Non-pigmented ciliary epithelial cell (primary cell): ENCODE measurements at regions not wholly inside any gene's neighbourhood (a gene's known extent, or its start where the extent isn't known, plus 50 kb on each side); places are given as distances from the start of the nearest gene placed in this dataset.

Experiments
- DNase-seq: peaks from one replicate; pipeline ENCODE4 v3.0.0-alpha.2; 2010; ENCODE audit warnings: low read depth

GRCh38 chr20:52637201-52637600 is 335.0 kb upstream of the TSHZ2 start:
- DNase-seq = no peak

DNA sequence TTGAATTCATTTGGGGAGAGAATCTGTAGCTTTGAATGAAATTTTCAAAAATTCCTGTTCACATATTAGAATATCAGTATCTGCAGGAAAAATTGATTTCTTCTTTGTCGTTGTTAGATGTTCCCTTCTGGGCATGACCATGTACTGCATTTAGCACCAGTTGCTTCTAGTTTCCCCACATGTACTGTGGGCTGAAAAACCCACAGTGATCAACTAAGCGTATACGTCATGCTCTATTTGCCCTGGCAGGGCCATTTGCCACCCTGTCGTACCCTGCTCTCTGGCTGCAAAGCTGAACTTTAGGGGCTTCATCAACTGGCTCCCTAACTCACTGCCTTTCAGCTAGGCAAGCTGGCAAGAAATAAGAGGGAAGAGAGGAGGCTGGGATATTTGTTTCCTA is 340.7 kb upstream of the TSHZ2 start:
- no peak for DNase-seq

DNA sequence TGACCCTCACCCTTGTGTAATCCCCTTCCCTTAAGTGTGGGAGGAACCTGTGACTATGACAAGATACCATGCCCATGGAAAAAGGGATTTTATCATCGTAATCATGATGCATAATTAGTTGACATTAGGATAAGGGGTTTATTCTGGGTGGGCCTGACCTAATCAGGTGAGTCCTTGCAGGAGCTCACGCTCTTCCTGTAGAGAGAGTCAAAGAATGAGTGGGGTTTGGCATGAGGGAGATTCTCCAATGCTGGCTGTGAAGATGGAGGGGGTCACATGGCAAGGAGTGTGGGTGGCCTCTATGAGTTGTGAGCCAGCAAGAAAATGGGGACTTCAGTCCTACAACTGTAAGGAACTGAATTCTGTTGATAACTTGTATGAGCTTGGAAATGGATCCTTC is 342.0 kb upstream of the TSHZ2 start:
- DNase-seq = no peak

DNA sequence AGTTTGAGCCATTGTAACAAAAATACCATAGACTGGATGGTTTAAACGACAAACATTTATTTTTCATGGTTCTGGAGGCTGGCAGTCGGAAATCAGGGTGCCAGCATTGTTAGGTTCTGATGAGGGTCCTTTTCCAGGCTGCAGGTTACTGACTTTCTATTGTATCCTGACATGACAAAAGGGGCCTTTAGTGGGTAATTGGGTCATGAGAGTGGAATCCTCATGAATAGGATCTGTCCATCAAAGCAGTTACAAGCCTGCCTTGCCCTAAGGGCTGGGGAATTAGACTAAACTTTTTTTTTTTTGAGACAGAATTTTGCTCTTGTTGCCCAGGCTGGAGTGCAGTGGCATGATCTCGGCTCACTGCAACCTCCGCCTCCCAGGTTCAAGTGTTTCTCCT is 347.9 kb upstream of the TSHZ2 start:
- DNase-seq = no peak

- no peak for DNase-seq
Observed at GRCh38 chr20:52622081-52622480, 350.1 kb upstream of the TSHZ2 start.

DNA sequence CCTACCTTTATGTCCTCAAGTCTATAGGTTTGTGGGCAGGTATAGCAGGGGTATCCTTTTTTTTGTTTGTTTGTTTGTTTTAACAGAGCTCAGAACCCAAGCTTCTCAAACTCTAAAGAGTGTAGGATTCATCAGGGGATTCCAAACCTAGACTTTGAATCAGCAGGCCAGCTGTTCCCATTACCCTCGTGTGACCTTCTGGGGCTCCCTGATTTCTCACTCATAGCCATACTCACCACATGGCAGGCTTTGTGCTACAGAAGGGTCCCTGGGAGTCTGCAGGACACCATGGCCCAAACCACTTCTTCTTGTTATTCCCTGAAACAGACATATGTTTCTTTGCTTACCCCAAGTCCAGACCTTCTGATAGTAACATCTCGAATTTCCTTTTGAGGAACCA is 350.8 kb upstream of the TSHZ2 start:
- DNase-seq = no peak

- no peak for DNase-seq
Observed at GRCh38 chr20:52619671-52620070, 352.5 kb upstream of the TSHZ2 start.

- no peak for DNase-seq
Observed at GRCh38 chr20:52619101-52619500, 353.1 kb upstream of the TSHZ2 start.

- no peak for DNase-seq
Observed at GRCh38 chr20:52616629-52617028, 355.5 kb upstream of the TSHZ2 start.

- DNase-seq = no peak
Observed at GRCh38 chr20:52614051-52614863, 357.9 kb upstream of the TSHZ2 start.

- DNase-seq = no peak
Observed at GRCh38 chr20:52612046-52612632, 360.0 kb upstream of the TSHZ2 start.

DNA sequence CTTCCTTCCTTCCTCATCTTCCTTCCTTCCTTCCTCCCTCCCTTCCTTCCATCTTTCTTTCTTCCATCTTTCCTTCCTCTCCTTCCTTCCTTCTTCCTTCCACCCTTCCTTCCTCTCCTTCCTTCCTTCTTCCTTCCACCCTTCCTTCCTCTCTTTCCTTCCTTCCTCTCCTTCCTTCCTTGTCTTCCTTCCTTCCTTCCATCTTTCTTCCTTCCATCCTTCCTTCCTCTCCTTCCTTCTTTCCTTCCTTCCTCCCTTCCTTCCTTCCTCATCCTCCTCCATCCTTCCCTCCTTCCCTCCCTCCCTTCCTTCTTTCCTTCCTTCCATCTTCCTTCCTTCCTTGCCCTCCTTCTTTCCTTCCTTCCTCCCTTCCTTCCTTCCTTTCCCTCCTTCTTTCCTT is 361.4 kb upstream of the TSHZ2 start:
- DNase-seq = no peak

- DNase-seq = no peak
Observed at GRCh38 chr20:52601295-52601971, 370.7 kb upstream of the TSHZ2 start.

DNA sequence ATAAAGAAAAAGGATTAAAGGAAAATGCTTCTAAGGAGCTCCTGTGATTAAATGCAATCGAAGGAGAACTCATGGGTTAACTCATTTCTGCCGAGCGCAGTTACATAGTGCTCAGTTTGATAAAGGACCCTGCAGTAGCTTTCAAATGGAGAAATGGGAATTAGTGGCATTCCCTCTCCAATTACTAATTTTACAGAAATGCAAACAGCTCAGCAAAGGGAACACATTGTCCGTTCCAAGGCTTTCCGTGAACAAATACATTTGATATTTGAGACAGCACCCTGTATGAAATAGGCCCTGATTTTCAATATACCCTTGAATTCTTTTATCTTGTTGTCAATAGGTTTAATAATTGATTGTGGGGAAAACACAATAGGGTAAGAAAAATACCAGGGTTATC is 375.9 kb upstream of the TSHZ2 start:
- no peak for DNase-seq

DNA sequence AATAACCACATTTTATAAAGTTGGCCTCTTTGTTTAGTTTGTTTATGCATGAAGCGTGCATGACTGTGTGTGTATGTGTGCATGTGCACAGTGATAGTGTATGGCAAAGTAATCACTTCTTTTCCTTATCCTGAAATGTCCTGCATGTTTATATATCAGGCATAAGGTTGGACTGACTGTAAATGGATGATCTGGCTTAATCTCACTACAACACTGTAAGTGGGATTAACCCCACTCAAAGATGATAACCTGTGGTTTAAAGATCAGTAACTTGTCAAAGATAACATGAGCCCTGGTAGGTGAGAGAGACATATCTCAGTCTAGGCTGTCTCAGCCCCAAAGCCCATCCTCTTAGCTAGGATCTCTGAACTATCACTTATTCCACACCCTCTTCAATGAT is 376.6 kb upstream of the TSHZ2 start:
- no peak for DNase-seq

GRCh38 chr20:52593654-52594053 is 378.5 kb upstream of the TSHZ2 start:
- DNase-seq = no peak

- no peak for DNase-seq
Observed at GRCh38 chr20:52592567-52592966, 379.6 kb upstream of the TSHZ2 start.

GRCh38 chr20:52590100-52590499 is 382.1 kb upstream of the TSHZ2 start:
- no peak for DNase-seq

DNA sequence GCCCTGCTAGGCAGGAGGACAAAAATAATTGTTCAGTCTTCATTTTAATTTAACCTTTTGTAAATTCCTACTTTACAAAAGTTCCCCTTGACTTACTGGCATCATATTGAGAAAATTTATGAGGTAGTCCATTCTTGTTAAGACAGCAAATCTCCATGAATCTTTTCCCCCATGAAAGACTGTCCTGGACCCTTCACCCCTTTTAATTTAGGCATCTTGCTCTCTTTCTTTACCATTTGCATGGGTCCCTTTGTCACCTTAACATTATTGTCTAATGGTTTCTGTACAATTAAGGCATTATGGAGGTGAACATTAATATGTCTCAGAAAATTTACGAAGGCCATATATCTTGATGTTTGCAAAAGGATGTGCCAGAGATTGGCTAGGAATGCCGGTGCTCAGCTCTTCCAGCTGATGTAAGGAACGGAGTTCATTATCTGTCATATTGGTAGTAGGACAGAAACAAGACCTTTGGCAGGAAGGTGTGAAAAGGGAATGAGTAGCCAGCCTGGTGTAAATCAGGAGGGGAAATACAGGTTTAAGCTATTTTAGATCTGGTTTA is 382.8 kb upstream of the TSHZ2 start:
- DNase-seq = no peak

DNA sequence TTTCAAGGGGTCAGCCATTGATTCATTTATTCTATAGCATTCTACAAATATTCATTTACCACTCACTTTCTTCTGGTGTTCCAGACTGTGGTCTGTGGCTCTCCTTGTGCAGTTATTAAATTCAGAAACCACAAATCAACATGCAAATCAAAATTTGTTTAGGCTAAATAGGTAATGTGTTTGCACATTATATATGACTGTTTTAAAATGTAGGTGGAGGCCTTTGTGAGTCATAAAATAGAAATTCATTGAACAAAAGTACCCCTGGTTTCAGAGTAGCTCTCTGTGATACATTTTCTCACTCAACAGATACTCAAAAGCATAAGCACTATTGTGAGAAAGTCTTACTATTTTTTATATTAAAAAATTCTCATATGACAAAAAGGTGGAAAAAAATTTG is 385.5 kb upstream of the TSHZ2 start:
- DNase-seq = no peak

GRCh38 chr20:52585333-52585732 is 386.8 kb upstream of the TSHZ2 start:
- DNase-seq = no peak

DNA sequence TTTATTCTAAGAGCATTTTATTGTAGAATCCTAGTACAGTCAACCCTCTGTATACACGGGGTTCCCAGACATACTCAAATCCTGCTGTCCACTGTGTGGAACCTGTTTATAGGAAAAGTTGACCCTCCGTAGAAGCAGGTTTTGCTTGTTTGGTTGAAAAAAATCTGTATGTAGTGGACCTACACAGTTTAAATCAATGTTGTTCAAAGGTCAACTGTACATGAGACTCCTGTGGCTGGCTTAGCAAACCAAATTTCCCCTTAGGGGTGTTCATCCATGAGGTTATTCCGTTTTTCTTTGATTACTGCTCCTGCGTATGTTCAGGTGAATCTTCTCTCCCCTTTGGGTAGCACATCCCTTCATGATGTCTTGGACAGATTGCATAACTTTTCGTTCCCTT is 387.0 kb upstream of the ZFP64 start:
- no peak for DNase-seq

- DNase-seq = no peak
Observed at GRCh38 chr20:52577696-52578095, 386.1 kb upstream of the ZFP64 start.
